IPS-18a (cell line): ENCODE measurements at regions not wholly inside any gene's neighbourhood (a gene's known extent, or its start where the extent isn't known, plus 50 kb on each side); places are given as distances from the start of the nearest gene placed in this dataset.

Experiments used
- H3K27ac ChIP-seq: one replicate; pipeline ENCODE4 v1.5.1; 2013; ENCODE audit warnings: low read length
- H3K27me3 ChIP-seq: one replicate; pipeline ENCODE4 v1.6.1; 2013; ENCODE audit warnings: mild to moderate bottlenecking, low read length; ENCODE audit not compliant: control insufficient read depth, insufficient read depth
- H3K36me3 ChIP-seq: one replicate; pipeline ENCODE4 v1.6.1; 2013; ENCODE audit warnings: low read depth, low read length; ENCODE audit not compliant: control insufficient read depth
- H3K4me1 ChIP-seq: one replicate; pipeline ENCODE4 v1.6.1; 2013; ENCODE audit warnings: low read depth, low read length; ENCODE audit not compliant: control insufficient read depth
- H3K4me3 ChIP-seq: one replicate; pipeline ENCODE4 v1.5.1; 2013; ENCODE audit warnings: low read length
- H3K9ac ChIP-seq: one replicate; pipeline ENCODE4 v1.6.1; 2013; ENCODE audit warnings: mild to moderate bottlenecking, low read length, moderate library complexity
- H3K9me3 ChIP-seq: one replicate; pipeline ENCODE4 v1.6.1; 2013; ENCODE audit warnings: low read depth, low read length; ENCODE audit not compliant: control insufficient read depth

GRCh38 chr10:61138708-61139591 is 195.0 kb upstream of the RHOBTB1 start:
- H3K36me3 ChIP-seq = no peaks in the 10 kb centered on the region
- H3K9ac ChIP-seq = no peak overlapping the region
- no peaks in the 10 kb centered on the region for H3K27me3 ChIP-seq
- no peak overlapping the region for H3K4me3 ChIP-seq
- peaks cover 8% of the 10 kb centered on the region for H3K9me3 ChIP-seq
- no peak overlapping the region for H3K27ac ChIP-seq
- peaks cover 30% of the 10 kb centered on the region for H3K4me1 ChIP-seq

DNA sequence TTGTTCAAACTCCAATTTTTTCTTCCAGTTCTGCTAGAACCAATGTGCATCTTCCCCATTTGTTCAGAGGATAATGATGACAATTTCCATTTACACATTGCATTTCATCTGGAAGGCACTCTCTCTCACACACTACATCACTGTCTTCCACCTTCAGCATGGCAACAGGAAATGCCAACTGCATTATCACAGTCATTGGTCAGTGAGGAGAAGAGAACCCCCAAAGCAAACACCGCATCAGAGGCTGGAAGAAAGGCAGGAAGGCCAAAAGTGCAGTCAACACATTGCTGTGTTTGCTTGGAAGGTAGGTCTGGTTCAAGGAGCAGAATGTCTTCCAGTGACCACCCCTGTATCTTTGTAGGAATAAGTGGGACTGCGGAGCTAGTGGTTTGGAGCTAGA is 192.2 kb upstream of the RHOBTB1 start:
- Histone ChIP-seq H3K36me3 (no peaks in the 10 kb centered on the region), H3K27ac (no peak overlapping the region), H3K4me1 (peaks cover 30% of the 10 kb centered on the region), H3K27me3 (no peaks in the 10 kb centered on the region), H3K4me3 (no peak overlapping the region), H3K9me3 (no peaks in the 10 kb centered on the region), H3K9ac (no peak overlapping the region)

DNA sequence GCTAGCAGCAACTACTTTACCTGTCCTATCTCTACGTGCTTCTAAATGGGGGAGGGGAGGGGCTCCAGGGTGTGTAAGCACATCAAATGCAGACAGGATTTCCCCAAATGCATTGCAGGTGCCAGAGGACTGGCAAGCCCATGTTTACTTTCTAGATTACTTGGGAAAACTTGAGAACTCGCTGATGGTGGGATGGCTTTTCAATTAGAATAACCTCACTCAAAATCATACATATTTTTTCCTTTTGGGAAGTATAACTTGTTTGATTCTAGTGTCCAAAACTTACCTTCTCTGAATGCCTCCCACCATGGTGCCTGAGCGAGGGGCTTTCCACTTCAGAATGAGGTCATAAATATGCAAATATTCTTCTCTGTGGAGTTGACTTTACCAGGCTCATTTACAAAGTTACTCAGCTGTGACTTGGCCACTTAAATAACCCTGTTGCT is 191.3 kb upstream of the RHOBTB1 start:
- no peak overlapping the region for H3K4me3 ChIP-seq
- H3K9me3 ChIP-seq = no peaks in the 10 kb centered on the region
- no peaks in the 10 kb centered on the region for H3K27me3 ChIP-seq

GRCh38 chr10:61130366-61130765 is 186.4 kb upstream of the RHOBTB1 start:
- H3K27me3 ChIP-seq = no peaks in the 10 kb centered on the region
- H3K9ac ChIP-seq = no peak overlapping the region
- H3K9me3 ChIP-seq = no peaks in the 10 kb centered on the region
- H3K36me3 ChIP-seq = no peaks in the 10 kb centered on the region
- peaks cover 4% of the 10 kb centered on the region for H3K4me1 ChIP-seq
- H3K27ac ChIP-seq = no peak overlapping the region
- no peak overlapping the region for H3K4me3 ChIP-seq

More for the DNA sequence above, 191.3 kb upstream of the RHOBTB1 start:
- no peaks in the 10 kb centered on the region for H3K36me3 ChIP-seq
- H3K9ac ChIP-seq = peak overlapping the region; percentile 38
- peaks cover 30% of the 10 kb centered on the region for H3K4me1 ChIP-seq
- peak overlapping the region; percentile 22 for H3K27ac ChIP-seq

DNA sequence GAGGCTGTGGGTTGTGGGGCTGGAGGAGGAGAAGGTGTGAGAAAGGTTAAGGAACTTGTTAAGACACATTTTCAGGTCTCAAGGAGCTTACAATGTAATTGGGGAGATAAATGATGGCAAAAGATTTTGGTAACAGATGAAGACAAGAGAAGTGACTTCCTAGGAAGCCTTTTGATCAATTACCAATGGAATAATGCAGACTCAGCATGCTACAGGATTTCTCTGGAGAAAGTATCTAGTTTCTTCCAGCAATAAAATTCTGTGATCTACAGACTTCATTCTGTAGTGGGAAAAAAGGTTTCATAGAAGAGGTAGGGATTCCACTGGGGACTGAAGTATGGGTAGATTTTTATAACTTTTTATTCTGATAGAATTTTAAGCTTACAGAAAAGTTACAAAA is 184.2 kb upstream of the RHOBTB1 start:
- H3K9me3 ChIP-seq = no peaks in the 10 kb centered on the region
- no peak overlapping the region for H3K9ac ChIP-seq
- H3K4me3 ChIP-seq = no peak overlapping the region
- H3K4me1 ChIP-seq = no peaks in the 10 kb centered on the region
- no peak overlapping the region for H3K27ac ChIP-seq
- H3K36me3 ChIP-seq = no peaks in the 10 kb centered on the region
- H3K27me3 ChIP-seq = no peaks in the 10 kb centered on the region

- H3K4me1 ChIP-seq = no peaks in the 10 kb centered on the region
- H3K9ac ChIP-seq = no peak overlapping the region
- no peak overlapping the region for H3K27ac ChIP-seq
- no peaks in the 10 kb centered on the region for H3K36me3 ChIP-seq
- no peaks in the 10 kb centered on the region for H3K9me3 ChIP-seq
- no peak overlapping the region for H3K4me3 ChIP-seq
- no peaks in the 10 kb centered on the region for H3K27me3 ChIP-seq
Observed at GRCh38 chr10:61125560-61126170, 181.7 kb upstream of the RHOBTB1 start.

DNA sequence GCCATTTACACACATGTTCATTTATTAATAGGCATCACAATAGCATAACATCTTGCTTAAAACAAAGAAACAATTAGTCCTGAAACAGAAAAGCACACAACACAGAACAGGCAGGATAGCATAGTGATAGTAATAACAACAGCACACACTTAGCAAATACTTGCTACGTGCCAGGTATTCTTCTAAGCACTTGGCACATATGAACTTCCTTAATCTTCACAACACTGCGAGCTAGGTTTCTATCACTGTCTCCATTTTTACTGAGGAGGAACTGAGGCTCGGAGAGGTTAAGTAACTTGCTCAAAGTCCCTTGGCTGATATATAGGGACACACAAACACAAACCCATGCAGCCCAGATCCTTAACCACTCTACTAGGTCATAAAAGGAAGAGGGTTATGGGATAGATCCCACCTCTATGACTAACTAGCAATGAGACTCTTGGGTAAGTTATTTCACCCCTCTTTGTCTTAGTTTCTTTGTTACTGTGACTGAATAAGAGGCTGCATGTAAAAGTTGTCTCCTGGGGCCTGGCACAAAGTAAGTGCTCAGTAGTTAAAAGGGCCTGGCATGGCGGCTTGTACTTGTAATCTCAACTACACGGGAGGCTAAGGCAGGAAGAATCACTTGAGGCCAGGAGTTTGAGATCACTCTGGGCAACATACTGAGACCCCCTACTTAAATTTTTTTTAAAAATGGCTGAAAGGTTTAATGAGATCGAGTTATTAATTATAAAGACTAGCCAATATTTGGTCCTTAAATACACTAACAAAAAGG is 181.0 kb upstream of the RHOBTB1 start:
- no peaks in the 10 kb centered on the region for H3K9me3 ChIP-seq
- H3K27ac ChIP-seq = no peak overlapping the region
- no peak overlapping the region for H3K4me3 ChIP-seq
- no peak overlapping the region for H3K9ac ChIP-seq
- H3K36me3 ChIP-seq = no peaks in the 10 kb centered on the region
- no peaks in the 10 kb centered on the region for H3K4me1 ChIP-seq
- H3K27me3 ChIP-seq = no peaks in the 10 kb centered on the region

GRCh38 chr10:61120805-61121204 is 176.8 kb upstream of the RHOBTB1 start:
- H3K27me3 ChIP-seq = no peaks in the 10 kb centered on the region
- no peak overlapping the region for H3K27ac ChIP-seq
- no peaks in the 10 kb centered on the region for H3K4me1 ChIP-seq
- no peaks in the 10 kb centered on the region for H3K36me3 ChIP-seq
- H3K9me3 ChIP-seq = no peaks in the 10 kb centered on the region
- no peak overlapping the region for H3K4me3 ChIP-seq
- no peak overlapping the region for H3K9ac ChIP-seq

GRCh38 chr10:61119573-61119972 is 175.6 kb upstream of the RHOBTB1 start:
- H3K27me3 ChIP-seq = no peaks in the 10 kb centered on the region
- no peaks in the 10 kb centered on the region for H3K9me3 ChIP-seq
- H3K36me3 ChIP-seq = no peaks in the 10 kb centered on the region
- no peak overlapping the region for H3K27ac ChIP-seq
- H3K4me1 ChIP-seq = no peaks in the 10 kb centered on the region
- no peak overlapping the region for H3K9ac ChIP-seq
- H3K4me3 ChIP-seq = no peak overlapping the region

GRCh38 chr10:61115897-61116296 is 171.9 kb upstream of the RHOBTB1 start:
- Histone ChIP-seq H3K27me3 (no peaks in the 10 kb centered on the region), H3K9ac (no peak overlapping the region), H3K36me3 (no peaks in the 10 kb centered on the region), H3K27ac (no peak overlapping the region), H3K9me3 (no peaks in the 10 kb centered on the region), H3K4me1 (no peaks in the 10 kb centered on the region), H3K4me3 (no peak overlapping the region)

- Histone ChIP-seq H3K4me1 (no peaks in the 10 kb centered on the region), H3K27me3 (no peaks in the 10 kb centered on the region), H3K36me3 (no peaks in the 10 kb centered on the region), H3K9ac (no peak overlapping the region), H3K27ac (no peak overlapping the region), H3K9me3 (no peaks in the 10 kb centered on the region), H3K4me3 (no peak overlapping the region)
Observed at GRCh38 chr10:61112771-61113170, 168.8 kb upstream of the RHOBTB1 start.
